Progenitor cell of endocrine pancreas (in vitro differentiated cells): ENCODE measurements at regions not wholly inside any gene's neighbourhood (a gene's known extent, or its start where the extent isn't known, plus 50 kb on each side); places are given as distances from the start of the nearest gene placed in this dataset.

ENCODE experiments used
- DNase-seq: peaks from one replicate; pipeline ENCODE4 v3.0.0; 2021; ENCODE audit warnings: low spot score; ENCODE audit not compliant: unreplicated experiment
- H3K27ac Mint-ChIP-seq: 2 replicates; pipeline ENCODE4 v1.8.0; 2021; ENCODE audit warnings: mild to moderate bottlenecking, moderate library complexity, mixed read lengths
- H3K27me3 Mint-ChIP-seq: 2 replicates; pipeline ENCODE4 v1.8.0; 2021; ENCODE audit warnings: mixed read lengths
- H3K36me3 Mint-ChIP-seq: 2 replicates; pipeline ENCODE4 v1.8.0; 2022; ENCODE audit warnings: mixed read lengths; ENCODE audit not compliant: insufficient read depth
- H3K4me1 Mint-ChIP-seq: 2 replicates; pipeline ENCODE4 v1.8.0; 2021; ENCODE audit warnings: low read depth, mixed read lengths
- H3K4me3 Mint-ChIP-seq: 2 replicates; pipeline ENCODE4 v1.8.0; 2021; ENCODE audit warnings: low read depth, mild to moderate bottlenecking, moderate library complexity, mixed read lengths
- H3K9me3 Mint-ChIP-seq: 2 replicates; pipeline ENCODE4 v1.8.0; 2021; ENCODE audit warnings: low read depth, mixed read lengths
- TF ChIP-seq, protein P1 (sequence below): fragments of 200-600 bp; sonication (generic); IDR thresholded peaks from one replicate; pipeline ENCODE4 v1.5.0; 2021; ENCODE audit warnings: antibody characterized with exemption, mild to moderate bottlenecking; ENCODE audit not compliant: unreplicated experiment

DNA sequence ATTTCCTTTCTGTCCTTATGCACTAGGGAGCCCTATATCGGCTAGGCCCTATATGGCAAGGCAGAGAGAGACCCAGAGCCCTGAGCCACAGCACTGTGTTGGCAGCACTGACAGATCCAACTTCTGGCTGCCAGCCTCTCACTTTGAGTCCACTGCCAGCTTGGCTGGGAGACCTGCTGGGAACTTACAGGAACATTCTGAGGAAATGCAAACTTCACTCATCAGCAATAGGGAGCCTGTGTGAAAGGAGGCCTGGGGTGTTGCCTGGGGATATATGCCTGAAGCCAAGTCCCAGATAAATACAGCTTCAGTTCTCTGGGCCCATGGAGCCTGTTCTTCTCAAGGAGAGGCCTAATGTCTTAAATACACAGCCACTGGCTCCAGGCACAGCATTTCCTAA is 78.0 kb downstream of the ADRB2 start:
- no peak for DNase-seq

DNA sequence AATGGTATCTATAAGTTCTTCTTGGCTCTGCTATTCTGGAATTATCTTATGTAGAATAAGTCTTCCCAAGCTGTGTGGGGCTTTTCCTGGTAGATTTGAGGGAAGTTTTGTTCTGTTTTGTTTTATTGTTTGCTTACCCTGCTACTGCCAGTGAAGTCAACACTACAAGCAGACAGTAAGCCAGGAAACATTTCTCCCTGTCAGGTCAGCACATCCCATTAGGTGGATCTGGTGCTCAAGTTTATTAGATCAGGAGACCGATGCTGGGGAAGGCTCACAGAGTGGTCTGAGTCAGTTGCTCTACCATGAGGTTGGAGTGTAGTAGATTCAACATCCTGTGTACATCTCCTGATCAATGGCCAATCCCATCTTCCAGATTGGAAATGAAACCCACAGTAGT is 79.1 kb downstream of the ADRB2 start:
- peaks cover 17% of the 10 kb centered on the region for H3K27me3 Mint-ChIP-seq
- H3K27ac Mint-ChIP-seq = no peak overlapping the region
- TF ChIP-seq, protein P1, sequence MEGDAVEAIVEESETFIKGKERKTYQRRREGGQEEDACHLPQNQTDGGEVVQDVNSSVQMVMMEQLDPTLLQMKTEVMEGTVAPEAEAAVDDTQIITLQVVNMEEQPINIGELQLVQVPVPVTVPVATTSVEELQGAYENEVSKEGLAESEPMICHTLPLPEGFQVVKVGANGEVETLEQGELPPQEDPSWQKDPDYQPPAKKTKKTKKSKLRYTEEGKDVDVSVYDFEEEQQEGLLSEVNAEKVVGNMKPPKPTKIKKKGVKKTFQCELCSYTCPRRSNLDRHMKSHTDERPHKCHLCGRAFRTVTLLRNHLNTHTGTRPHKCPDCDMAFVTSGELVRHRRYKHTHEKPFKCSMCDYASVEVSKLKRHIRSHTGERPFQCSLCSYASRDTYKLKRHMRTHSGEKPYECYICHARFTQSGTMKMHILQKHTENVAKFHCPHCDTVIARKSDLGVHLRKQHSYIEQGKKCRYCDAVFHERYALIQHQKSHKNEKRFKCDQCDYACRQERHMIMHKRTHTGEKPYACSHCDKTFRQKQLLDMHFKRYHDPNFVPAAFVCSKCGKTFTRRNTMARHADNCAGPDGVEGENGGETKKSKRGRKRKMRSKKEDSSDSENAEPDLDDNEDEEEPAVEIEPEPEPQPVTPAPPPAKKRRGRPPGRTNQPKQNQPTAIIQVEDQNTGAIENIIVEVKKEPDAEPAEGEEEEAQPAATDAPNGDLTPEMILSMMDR = no peak
- no peaks in the 10 kb centered on the region for H3K9me3 Mint-ChIP-seq
- no peaks in the 10 kb centered on the region for H3K36me3 Mint-ChIP-seq
- no peaks in the 10 kb centered on the region for H3K4me1 Mint-ChIP-seq
- H3K4me3 Mint-ChIP-seq = no peak overlapping the region
- DNase-seq = no peak

More for the DNA sequence above, 78.0 kb downstream of the ADRB2 start:
- Mint-ChIP-seq H3K9me3 (no peaks in the 10 kb centered on the region), H3K27me3 (peaks cover 12% of the 10 kb centered on the region), H3K27ac (no peak overlapping the region), H3K4me1 (no peaks in the 10 kb centered on the region), H3K36me3 (no peaks in the 10 kb centered on the region), H3K4me3 (no peak overlapping the region)
- TF ChIP-seq, protein P1 = no peak

DNA sequence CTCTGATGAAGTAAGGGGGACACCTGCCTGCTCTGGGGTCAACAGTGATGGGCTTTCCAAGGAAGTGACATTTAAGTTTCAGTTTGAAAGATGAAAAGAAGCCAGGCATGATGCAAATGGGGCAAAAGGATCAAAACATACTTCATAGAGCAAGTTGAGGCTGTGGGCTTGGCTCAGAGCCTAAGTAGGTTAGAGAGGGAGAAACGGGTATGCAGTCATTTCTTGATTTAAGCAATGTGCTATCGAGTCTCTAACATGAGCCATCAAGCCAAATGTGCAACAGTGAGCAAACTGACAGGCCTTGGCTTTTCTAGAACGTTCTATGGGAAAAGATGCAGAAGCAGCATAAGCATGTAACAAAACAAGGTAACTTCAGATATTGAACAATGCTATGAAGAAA is 80.6 kb downstream of the ADRB2 start:
- H3K27me3 Mint-ChIP-seq = peaks cover 23% of the 10 kb centered on the region
- DNase-seq = no peak
- H3K27ac Mint-ChIP-seq = no peak overlapping the region
- no peaks in the 10 kb centered on the region for H3K9me3 Mint-ChIP-seq
- TF ChIP-seq, protein P1 = no peak
- no peaks in the 10 kb centered on the region for H3K36me3 Mint-ChIP-seq
- no peak overlapping the region for H3K4me3 Mint-ChIP-seq
- no peaks in the 10 kb centered on the region for H3K4me1 Mint-ChIP-seq

DNA sequence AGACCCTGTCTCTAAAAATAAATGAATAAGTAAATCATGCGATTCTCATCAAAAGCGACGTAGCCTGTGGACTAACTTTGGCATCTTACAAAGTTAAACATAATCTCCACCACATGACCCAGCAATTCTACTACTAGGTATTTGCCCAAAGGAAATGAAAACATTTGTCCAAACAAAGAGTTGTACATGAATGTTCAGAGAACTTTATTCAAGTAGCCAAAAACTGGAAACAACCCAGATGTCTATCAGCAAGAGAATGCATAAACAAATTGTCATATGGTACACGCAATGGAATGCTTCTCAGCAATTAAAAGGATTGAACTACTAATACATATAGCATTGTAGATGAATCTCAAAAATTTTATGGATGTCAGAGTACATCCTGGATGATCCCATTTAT is 82.6 kb downstream of the ADRB2 start:
- TF ChIP-seq, protein P1 = no peak
- Mint-ChIP-seq H3K4me1 (peaks cover 1% of the 10 kb centered on the region), H3K4me3 (no peak overlapping the region), H3K27me3 (peaks cover 24% of the 10 kb centered on the region), H3K27ac (no peak overlapping the region), H3K9me3 (no peaks in the 10 kb centered on the region), H3K36me3 (no peaks in the 10 kb centered on the region)
- DNase-seq = no peak

DNA sequence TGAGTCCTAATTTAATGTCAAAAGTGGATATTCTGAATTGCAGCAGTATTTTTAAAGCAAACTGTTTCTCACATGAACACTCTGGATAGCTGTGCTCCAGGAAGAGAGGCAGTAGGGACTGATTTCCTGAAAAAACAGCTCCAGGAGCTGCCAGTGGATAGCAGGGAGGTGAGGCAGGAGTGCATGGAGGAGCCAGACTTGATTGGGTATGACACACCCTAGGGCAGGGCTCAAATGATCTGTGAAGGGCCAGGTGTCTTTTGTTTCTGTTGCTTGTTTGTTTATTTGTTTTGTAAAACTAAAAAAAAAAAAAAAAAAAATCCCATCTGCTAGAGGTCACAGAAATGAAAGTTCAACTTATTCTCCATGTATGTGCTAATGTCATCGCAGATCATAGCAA is 83.4 kb downstream of the ADRB2 start:
- H3K27ac Mint-ChIP-seq = no peak overlapping the region
- H3K9me3 Mint-ChIP-seq = no peaks in the 10 kb centered on the region
- no peak overlapping the region for H3K4me3 Mint-ChIP-seq
- TF ChIP-seq, protein P1 = no peak
- no peaks in the 10 kb centered on the region for H3K36me3 Mint-ChIP-seq
- H3K27me3 Mint-ChIP-seq = peaks cover 24% of the 10 kb centered on the region
- peaks cover 1% of the 10 kb centered on the region for H3K4me1 Mint-ChIP-seq
- DNase-seq = no peak
